A673 (cell line): ENCODE measurements at regions not wholly inside any gene's neighbourhood (a gene's known extent, or its start where the extent isn't known, plus 50 kb on each side); places are given as distances from the start of the nearest gene placed in this dataset.

Source experiments
- BruUV-seq: library from RNA; stranded (reverse); fragments of 400-500 nt; replicated peaks from 2 replicates; lab custom pipeline; 2021; lab: Mats Ljungman, UMichigan
- CTCF ChIA-PET: fragments of 300-600 bp; sonication (Branson Sonifier 250); formaldehyde crosslinking; loops from one replicate; lab custom pipeline; 2022; ENCODE audit warnings: antibody characterized with exemption; lab: Charles Lee
- POLR2A ChIA-PET: fragments of 300-600 bp; sonication (Branson Sonifier 250); formaldehyde crosslinking; loops from one replicate; lab custom pipeline; 2022; ENCODE audit warnings: antibody characterized with exemption; ENCODE audit not compliant: low non-redundant PET; lab: Charles Lee
- DNase-seq: peaks from one replicate; pipeline ENCODE4 v3.0.0-alpha.2; 2015; ENCODE audit warnings: low spot score
- H3K27ac ChIP-seq: fragments of 200-600 bp; sonication (generic); 2 replicates; pipeline ENCODE4 v1.5.1; 2016; ENCODE audit warnings: mixed run types, low read depth, mild to moderate bottlenecking, mixed read lengths, antibody characterized with exemption, low read length; ENCODE audit not compliant: poor library complexity, severe bottlenecking
- H3K27me3 ChIP-seq: fragments of 200-600 bp; sonication (generic); replicated peaks from 2 replicates; pipeline ENCODE4 v1.6.1; 2017; ENCODE audit warnings: mixed run types, low read depth, mild to moderate bottlenecking, mixed read lengths, antibody characterized with exemption, low read length; ENCODE audit not compliant: insufficient read depth, poor library complexity
- H3K36me3 ChIP-seq: fragments of 200-600 bp; sonication (generic); 2 replicates; pipeline ENCODE4 v1.6.1; 2016; ENCODE audit warnings: mixed run types, mild to moderate bottlenecking, mixed read lengths, antibody characterized with exemption, low read length; ENCODE audit not compliant: insufficient read depth, poor library complexity, severe bottlenecking
- H3K4me1 ChIP-seq: fragments of 200-600 bp; sonication (generic); 2 replicates; pipeline ENCODE4 v1.6.1; 2017; ENCODE audit warnings: mixed run types, mild to moderate bottlenecking, mixed read lengths, antibody characterized with exemption, low read length; ENCODE audit not compliant: insufficient read depth, poor library complexity, severe bottlenecking
- H3K4me3 ChIP-seq: fragments of 200-600 bp; sonication (generic); 2 replicates; pipeline ENCODE4 v1.5.1; 2016; ENCODE audit warnings: low read depth, mixed run types, mild to moderate bottlenecking, mixed read lengths, low read length; ENCODE audit not compliant: poor library complexity, severe bottlenecking
- H3K9me3 ChIP-seq: fragments of 200-600 bp; sonication (generic); 2 replicates; pipeline ENCODE4 v1.6.1; 2016; ENCODE audit warnings: mixed run types, low read depth, mild to moderate bottlenecking, mixed read lengths, antibody characterized with exemption, low read length; ENCODE audit not compliant: poor library complexity, severe bottlenecking
- CTCF ChIP-seq: fragments of 300-800, 200-600 bp; sonication (generic); conservative IDR thresholded peaks from 2 replicates; pipeline ENCODE4 v1.5.1; 2017; ENCODE audit warnings: low read depth, mild to moderate bottlenecking, antibody characterized with exemption, low read length, moderate library complexity, mixed read lengths
- EZH2 ChIP-seq: fragments of 200-600 bp; sonication (generic); IDR thresholded peaks from 2 replicates; pipeline ENCODE4 v1.6.1; 2017; ENCODE audit warnings: borderline replicate concordance, low read depth, mild to moderate bottlenecking, mixed read lengths, antibody characterized with exemption, low read length; ENCODE audit not compliant: poor library complexity, severe bottlenecking
- intact Hi-C: fragments of 100-400 bp; cut with micrococcal nuclease; formaldehyde crosslinking; loops from one replicate; pipeline ENCODE4 v1.10.0; 2022; ENCODE audit not compliant: unreplicated experiment

- POLR2A ChIA-PET, result no interaction called here
- CTCF ChIA-PET, result interaction anchor here (0.6 to 1.2 kb wide), 2 partner anchors 88 to 855 kb away, joined by 14 to 16 read pairs; no protein-coding TSS in a partner anchor
- Histone ChIP-seq H3K27ac (no peak overlapping the region), H3K4me1 (no peaks in the 10 kb centered on the region), H3K27me3 (no peaks in the 10 kb centered on the region), H3K36me3 (no peaks in the 10 kb centered on the region), H3K4me3 (no peak overlapping the region), H3K9me3 (no peaks in the 10 kb centered on the region)
- no TSS peak for BruUV-seq
- DNase-seq, result peak; percentile 70
- TF ChIP-seq CTCF (peak; percentile 59), EZH2 (no peak)
- intact Hi-C loops, result loop anchor here (10.0 kb wide), 1 partner anchor 284 kb away; no protein-coding TSS in a partner anchor
Measured at GRCh38 chr5:86968301-86968753, 299.4 kb upstream of the RASA1 start.

- Histone ChIP-seq H3K27me3 (no peaks in the 10 kb centered on the region), H3K4me1 (no peaks in the 10 kb centered on the region), H3K36me3 (no peaks in the 10 kb centered on the region), H3K4me3 (no peak overlapping the region), H3K9me3 (no peaks in the 10 kb centered on the region), H3K27ac (no peak overlapping the region)
- intact Hi-C loops, result loop anchor here (2.0 kb wide), 2 partner anchors 42 to 90 kb away; no protein-coding TSS in a partner anchor
- DNase-seq, result no peak
- TF ChIP-seq EZH2, result no peak
- TF ChIP-seq CTCF, result no peak
- POLR2A ChIA-PET, result no interaction called here
- CTCF ChIA-PET, result no interaction called here
- no TSS peak for BruUV-seq
Measured at GRCh38 chr5:86970361-86970760, 297.3 kb upstream of the RASA1 start.

GRCh38 chr5:86971034-86971571 lies 296.6 kb upstream of the RASA1 start:
- ChIA-PET POLR2A (no interaction called here), CTCF (no interaction called here)
- peak; percentile 44 for DNase-seq
- no peaks in the 10 kb centered on the region for H3K36me3 ChIP-seq
- no peaks in the 10 kb centered on the region for H3K27me3 ChIP-seq
- intact Hi-C loops, result loop anchor here (2.0 kb wide), 2 partner anchors 42 to 90 kb away; no protein-coding TSS in a partner anchor
- H3K4me3 ChIP-seq, result no peak overlapping the region
- no peaks in the 10 kb centered on the region for H3K9me3 ChIP-seq
- BruUV-seq, result no TSS peak
- no peak overlapping the region for H3K27ac ChIP-seq
- TF ChIP-seq EZH2 (no peak), CTCF (peak; percentile 56)
- H3K4me1 ChIP-seq, result no peaks in the 10 kb centered on the region
